ENCODE measurements at regions not wholly inside any gene's neighbourhood (a gene's known extent, or its start where the extent isn't known, plus 50 kb on each side); places are given as distances from the start of the nearest gene placed in this dataset.
A peak's percentile ranks its signal among the peaks of the same experiment; 100 is the strongest.
"Not testable (repeated sequence)": the region's sequence is repeated elsewhere in the genome, so short reads cannot be mapped to it uniquely, and the experiment has no call there.

- no peak for DNase-seq
These were observed 121.3 kb upstream of the JADE1 start for GRCh38 chr4:128688033-128688721.

GRCh38 chr4:128686810-128687209 is 122.7 kb upstream of the JADE1 start:
- no peak for DNase-seq

GRCh38 chr4:128686032-128686465 is 123.5 kb upstream of the JADE1 start:
- no peak for DNase-seq

- DNase-seq, result no peak
These were observed 125.5 kb upstream of the JADE1 start for GRCh38 chr4:128684016-128684415.

- no peak for DNase-seq
These were observed 126.4 kb upstream of the JADE1 start for GRCh38 chr4:128682942-128683666.

GRCh38 chr4:128676095-128676494 is 133.4 kb upstream of the JADE1 start:
- DNase-seq, result no peak

- no peak for DNase-seq
These were observed 134.4 kb upstream of the JADE1 start for GRCh38 chr4:128675083-128675482.

GRCh38 chr4:128673159-128673558 is 136.3 kb upstream of the JADE1 start:
- DNase-seq, result not testable (repeated sequence)

GRCh38 chr4:128672596-128672995 is 136.9 kb upstream of the JADE1 start:
- not testable (repeated sequence) for DNase-seq

GRCh38 chr4:128670513-128670912 is 139.0 kb upstream of the JADE1 start:
- DNase-seq, result no peak

GRCh38 chr4:128668566-128668965 is 140.9 kb upstream of the JADE1 start:
- DNase-seq, result no peak

GRCh38 chr4:128665514-128665913 is 144.0 kb upstream of the JADE1 start:
- no peak for DNase-seq

GRCh38 chr4:128663325-128663724 is 146.2 kb upstream of the JADE1 start:
- DNase-seq, result no peak

- no peak for DNase-seq
These were observed 148.0 kb upstream of the JADE1 start for GRCh38 chr4:128661479-128661878.

- DNase-seq, result peak in 1 of 3 donors; percentile 20
These were observed 148.9 kb upstream of the JADE1 start for GRCh38 chr4:128660361-128661215.

GRCh38 chr4:128658214-128658631 is 151.3 kb upstream of the JADE1 start:
- no peak for DNase-seq

GRCh38 chr4:128657638-128658037 is 151.9 kb upstream of the JADE1 start:
- no peak for DNase-seq

- DNase-seq, result no peak
These were observed 155.0 kb upstream of the JADE1 start for GRCh38 chr4:128654465-128654864.

GRCh38 chr4:128653527-128654444 is 155.7 kb upstream of the JADE1 start:
- no peak for DNase-seq

GRCh38 chr4:128649575-128650205 is 159.8 kb upstream of the JADE1 start:
- DNase-seq, result no peak

GRCh38 chr4:128649161-128649560 is 160.3 kb upstream of the JADE1 start:
- DNase-seq, result no peak

- no peak for DNase-seq
These were observed 161.5 kb upstream of the JADE1 start for GRCh38 chr4:128648021-128648420.

Data from suppressor macrophage treated with lipopolysaccharide for 1 hour (primary cell).